ENCODE measurements at regions not wholly inside any gene's neighbourhood (a gene's known extent, or its start where the extent isn't known, plus 50 kb on each side); places are given as distances from the start of the nearest gene placed in this dataset.

DNA sequence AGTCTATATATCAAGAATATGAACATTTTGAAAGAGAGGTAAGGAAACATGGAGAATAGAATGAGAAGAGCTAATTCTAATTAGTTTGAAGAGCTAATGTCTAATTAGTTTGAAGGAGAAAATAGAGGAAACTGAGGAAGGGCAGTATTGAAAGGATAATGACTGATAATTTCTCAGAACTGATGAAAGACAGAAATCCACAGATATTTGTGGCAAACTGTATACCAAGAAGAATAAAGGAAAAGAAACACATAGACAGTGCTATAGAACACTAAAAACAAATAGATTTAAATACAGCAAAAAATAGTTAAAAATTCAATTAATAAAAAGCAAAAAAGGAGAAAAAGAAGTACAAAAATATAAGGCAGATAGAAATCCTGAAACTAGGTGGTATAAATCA lies 354.4 kb downstream of the QKI start:
- no peak overlapping the region for H3K4me3 ChIP-seq (ENCODE audit: low read length)
- H3K9me3 ChIP-seq (ENCODE audit: control insufficient read depth, low read depth, low read length): no peaks in the 10 kb centered on the region
- no peaks in the 10 kb centered on the region for H3K4me1 ChIP-seq (ENCODE audit: control insufficient read depth, insufficient read depth, low read length)
- no peak overlapping the region for H3K27ac ChIP-seq (ENCODE audit: low read length)
- H3K27me3 ChIP-seq (ENCODE audit: control insufficient read depth, insufficient read depth, low read length): no peaks in the 10 kb centered on the region
- no peaks in the 10 kb centered on the region for H3K36me3 ChIP-seq (ENCODE audit: control insufficient read depth, insufficient read depth, low read length)
- DNase-seq: no peak

DNA sequence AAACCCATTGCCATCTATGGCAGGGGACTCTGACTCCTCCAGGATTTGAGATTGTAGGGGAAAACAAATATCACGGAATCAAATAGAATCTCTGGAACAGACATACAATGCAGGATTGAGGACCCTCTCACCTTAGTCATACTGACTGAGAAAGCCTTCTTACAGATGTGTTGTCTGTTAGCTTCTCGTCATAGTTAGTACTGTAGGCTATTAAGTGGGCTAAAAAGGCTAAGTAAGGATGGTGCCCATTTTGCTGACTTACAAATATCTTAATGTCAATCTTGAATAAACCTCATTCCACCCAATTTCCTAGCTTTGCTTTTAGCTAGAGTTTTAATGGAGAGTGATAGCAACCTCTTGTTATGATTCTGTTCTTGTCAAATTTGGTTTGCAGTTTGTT lies 352.4 kb downstream of the QKI start:
- no CpG with 5 or more reads among the region's 2 CpGs for WGBS (ENCODE audit: insufficient coverage, low lambda C conversion rate)
- Histone ChIP-seq H3K36me3 (ENCODE audit: control insufficient read depth, insufficient read depth, low read length) (no peaks in the 10 kb centered on the region), H3K9me3 (ENCODE audit: control insufficient read depth, low read depth, low read length) (no peaks in the 10 kb centered on the region), H3K27ac (ENCODE audit: low read length) (no peak overlapping the region), H3K27me3 (ENCODE audit: control insufficient read depth, insufficient read depth, low read length) (no peaks in the 10 kb centered on the region), H3K4me3 (ENCODE audit: low read length) (no peak overlapping the region), H3K4me1 (ENCODE audit: control insufficient read depth, insufficient read depth, low read length) (no peaks in the 10 kb centered on the region)
- no peak for DNase-seq

DNA sequence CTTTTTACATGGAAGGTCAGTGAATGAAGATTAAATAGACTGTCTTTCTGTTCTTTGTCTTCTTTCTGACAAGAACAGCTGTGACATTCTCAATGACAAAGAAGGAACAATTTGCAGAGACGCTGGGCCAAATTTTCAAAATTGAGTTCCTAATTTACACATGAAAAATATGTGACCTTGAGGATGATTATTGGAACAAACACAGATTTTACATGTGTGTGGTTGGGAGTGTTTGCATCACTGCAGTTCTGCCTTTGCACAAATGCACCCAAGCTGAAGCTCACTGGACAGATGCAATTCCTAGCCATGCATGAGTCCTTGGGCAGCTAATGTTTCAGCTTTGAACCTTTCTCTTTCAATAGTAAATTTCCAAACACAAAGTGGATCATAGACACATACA lies 350.8 kb downstream of the QKI start:
- Histone ChIP-seq H3K36me3 (ENCODE audit: control insufficient read depth, insufficient read depth, low read length) (no peaks in the 10 kb centered on the region), H3K27ac (ENCODE audit: low read length) (no peak overlapping the region), H3K27me3 (ENCODE audit: control insufficient read depth, insufficient read depth, low read length) (no peaks in the 10 kb centered on the region), H3K4me3 (ENCODE audit: low read length) (no peak overlapping the region), H3K9me3 (ENCODE audit: control insufficient read depth, low read depth, low read length) (no peaks in the 10 kb centered on the region), H3K4me1 (ENCODE audit: control insufficient read depth, insufficient read depth, low read length) (no peaks in the 10 kb centered on the region)
- no peak for DNase-seq
- WGBS (ENCODE audit: insufficient coverage, low lambda C conversion rate): 100% methylated on average over 1 of the region's 1 CpG

DNA sequence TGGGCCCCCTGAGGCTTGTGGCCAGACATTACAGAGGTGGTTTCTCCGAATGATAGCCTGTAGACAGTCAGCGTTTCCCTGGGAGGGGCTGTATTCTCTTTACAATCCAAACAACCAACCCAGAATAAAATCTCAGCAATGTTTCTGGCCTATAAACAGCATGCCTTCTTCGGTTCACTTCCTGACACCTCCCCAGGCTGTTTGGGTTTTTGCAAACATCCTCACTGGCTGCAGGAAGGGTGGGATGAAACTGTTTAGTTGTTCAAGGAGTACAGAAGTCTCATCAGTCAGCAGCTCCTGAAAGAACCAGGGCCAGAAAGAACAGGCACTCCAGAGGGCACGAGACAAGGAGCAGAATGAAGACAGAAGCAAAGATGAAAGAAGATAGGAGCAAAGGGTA lies 350.0 kb downstream of the QKI start:
- WGBS (ENCODE audit: insufficient coverage, low lambda C conversion rate): 86% methylated on average over 1 of the region's 4 CpGs
- no peak for DNase-seq
- Histone ChIP-seq H3K4me3 (ENCODE audit: low read length) (no peak overlapping the region), H3K27me3 (ENCODE audit: control insufficient read depth, insufficient read depth, low read length) (no peaks in the 10 kb centered on the region), H3K4me1 (ENCODE audit: control insufficient read depth, insufficient read depth, low read length) (no peaks in the 10 kb centered on the region), H3K36me3 (ENCODE audit: control insufficient read depth, insufficient read depth, low read length) (no peaks in the 10 kb centered on the region), H3K27ac (ENCODE audit: low read length) (no peak overlapping the region), H3K9me3 (ENCODE audit: control insufficient read depth, low read depth, low read length) (no peaks in the 10 kb centered on the region)

- Histone ChIP-seq H3K36me3 (ENCODE audit: control insufficient read depth, insufficient read depth, low read length) (no peaks in the 10 kb centered on the region), H3K4me1 (ENCODE audit: control insufficient read depth, insufficient read depth, low read length) (no peaks in the 10 kb centered on the region), H3K27me3 (ENCODE audit: control insufficient read depth, insufficient read depth, low read length) (no peaks in the 10 kb centered on the region), H3K9me3 (ENCODE audit: control insufficient read depth, low read depth, low read length) (no peaks in the 10 kb centered on the region), H3K27ac (ENCODE audit: low read length) (no peak overlapping the region), H3K4me3 (ENCODE audit: low read length) (no peak overlapping the region)
- no CpG with 5 or more reads among the region's 3 CpGs for WGBS (ENCODE audit: insufficient coverage, low lambda C conversion rate)
- no peak for DNase-seq
Measured at GRCh38 chr6:163761481-163761880, 347.0 kb downstream of the QKI start.

- no peak for DNase-seq
- H3K4me3 ChIP-seq (ENCODE audit: low read length): no peak overlapping the region
Measured at GRCh38 chr6:163760860-163761259, 346.3 kb downstream of the QKI start.

GRCh38 chr6:163759542-163759941 lies 345.0 kb downstream of the QKI start:
- Histone ChIP-seq H3K27me3 (ENCODE audit: control insufficient read depth, insufficient read depth, low read length) (no peaks in the 10 kb centered on the region), H3K4me3 (ENCODE audit: low read length) (no peak overlapping the region), H3K27ac (ENCODE audit: low read length) (no peak overlapping the region), H3K9me3 (ENCODE audit: control insufficient read depth, low read depth, low read length) (no peaks in the 10 kb centered on the region), H3K4me1 (ENCODE audit: control insufficient read depth, insufficient read depth, low read length) (no peaks in the 10 kb centered on the region), H3K36me3 (ENCODE audit: control insufficient read depth, insufficient read depth, low read length) (no peaks in the 10 kb centered on the region)
- no peak for DNase-seq
- no CpG with 5 or more reads among the region's 5 CpGs for WGBS (ENCODE audit: insufficient coverage, low lambda C conversion rate)

More at GRCh38 chr6:163760860-163761259, 346.3 kb downstream of the QKI start:
- WGBS (ENCODE audit: insufficient coverage, low lambda C conversion rate): 62% methylated on average over 2 of the region's 3 CpGs
- Histone ChIP-seq H3K27me3 (ENCODE audit: control insufficient read depth, insufficient read depth, low read length) (no peaks in the 10 kb centered on the region), H3K36me3 (ENCODE audit: control insufficient read depth, insufficient read depth, low read length) (no peaks in the 10 kb centered on the region), H3K4me1 (ENCODE audit: control insufficient read depth, insufficient read depth, low read length) (no peaks in the 10 kb centered on the region), H3K9me3 (ENCODE audit: control insufficient read depth, low read depth, low read length) (no peaks in the 10 kb centered on the region), H3K27ac (ENCODE audit: low read length) (no peak overlapping the region)

DNA sequence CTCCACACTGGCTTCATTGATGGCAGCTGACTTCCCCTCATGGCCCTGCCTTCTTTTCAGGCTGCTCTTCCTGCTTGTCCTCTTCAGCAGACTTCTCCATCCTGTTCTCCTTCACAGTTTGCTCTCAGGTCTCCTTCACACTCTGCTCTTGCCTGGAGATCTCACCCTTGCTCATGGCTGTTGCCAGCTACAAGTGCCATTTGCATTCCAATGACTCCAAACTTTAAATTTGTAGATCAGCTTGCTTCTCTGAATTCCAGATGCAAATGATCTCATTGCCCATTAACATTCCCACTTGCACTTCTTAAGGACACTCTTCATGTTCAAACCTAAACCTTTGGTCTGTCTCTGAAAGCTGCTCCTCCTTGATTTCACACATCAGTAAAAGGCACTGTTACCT lies 343.0 kb downstream of the QKI start:
- no peaks in the 10 kb centered on the region for H3K9me3 ChIP-seq (ENCODE audit: control insufficient read depth, low read depth, low read length)
- H3K4me3 ChIP-seq (ENCODE audit: low read length): no peak overlapping the region
- no peaks in the 10 kb centered on the region for H3K36me3 ChIP-seq (ENCODE audit: control insufficient read depth, insufficient read depth, low read length)
- no peak for DNase-seq
- no peak overlapping the region for H3K27ac ChIP-seq (ENCODE audit: low read length)
- no peaks in the 10 kb centered on the region for H3K27me3 ChIP-seq (ENCODE audit: control insufficient read depth, insufficient read depth, low read length)
- no peaks in the 10 kb centered on the region for H3K4me1 ChIP-seq (ENCODE audit: control insufficient read depth, insufficient read depth, low read length)

- H3K27me3 ChIP-seq (ENCODE audit: control insufficient read depth, insufficient read depth, low read length): no peaks in the 10 kb centered on the region
- no peaks in the 10 kb centered on the region for H3K4me1 ChIP-seq (ENCODE audit: control insufficient read depth, insufficient read depth, low read length)
- no peaks in the 10 kb centered on the region for H3K36me3 ChIP-seq (ENCODE audit: control insufficient read depth, insufficient read depth, low read length)
- peaks cover 3% of the 10 kb centered on the region for H3K9me3 ChIP-seq (ENCODE audit: control insufficient read depth, low read depth, low read length)
- no peak for DNase-seq
- H3K27ac ChIP-seq (ENCODE audit: low read length): no peak overlapping the region
- H3K4me3 ChIP-seq (ENCODE audit: low read length): no peak overlapping the region
- 88% methylated on average over 1 of the region's 4 CpGs for WGBS (ENCODE audit: insufficient coverage, low lambda C conversion rate)
Measured at GRCh38 chr6:163756079-163756478, 341.6 kb downstream of the QKI start.

- H3K36me3 ChIP-seq (ENCODE audit: control insufficient read depth, insufficient read depth, low read length): no peaks in the 10 kb centered on the region
- no peaks in the 10 kb centered on the region for H3K4me1 ChIP-seq (ENCODE audit: control insufficient read depth, insufficient read depth, low read length)
- H3K27me3 ChIP-seq (ENCODE audit: control insufficient read depth, insufficient read depth, low read length): no peaks in the 10 kb centered on the region
- no peak overlapping the region for H3K4me3 ChIP-seq (ENCODE audit: low read length)
- peaks cover 3% of the 10 kb centered on the region for H3K9me3 ChIP-seq (ENCODE audit: control insufficient read depth, low read depth, low read length)
- DNase-seq: no peak
- WGBS (ENCODE audit: insufficient coverage, low lambda C conversion rate): 100% methylated on average over 1 of the region's 5 CpGs
- no peak overlapping the region for H3K27ac ChIP-seq (ENCODE audit: low read length)
Measured at GRCh38 chr6:163754866-163755265, 340.3 kb downstream of the QKI start.

DNA sequence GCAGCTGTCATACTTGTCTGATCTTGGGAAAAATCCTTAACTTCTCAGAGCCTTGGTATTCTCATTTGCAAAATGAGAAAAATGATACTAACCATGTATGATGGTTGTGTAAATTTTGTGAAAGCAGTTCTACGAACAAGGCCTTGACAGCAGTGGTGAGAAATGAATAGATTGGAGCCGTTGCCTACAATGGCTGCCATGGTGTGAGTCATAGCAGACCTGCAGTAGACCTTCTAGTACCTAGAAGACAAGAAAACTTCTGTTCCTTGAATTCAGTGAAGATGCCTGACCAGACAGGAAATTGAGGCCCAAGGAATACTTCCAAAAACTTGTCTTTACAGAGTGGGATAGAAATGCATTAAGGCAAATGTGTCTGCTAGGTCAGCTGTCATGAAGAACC lies 338.9 kb downstream of the QKI start:
- peaks cover 3% of the 10 kb centered on the region for H3K9me3 ChIP-seq (ENCODE audit: control insufficient read depth, low read depth, low read length)
- H3K4me3 ChIP-seq (ENCODE audit: low read length): no peak overlapping the region
- H3K27ac ChIP-seq (ENCODE audit: low read length): no peak overlapping the region
- no peaks in the 10 kb centered on the region for H3K36me3 ChIP-seq (ENCODE audit: control insufficient read depth, insufficient read depth, low read length)
- no CpG with 5 or more reads among the region's 2 CpGs for WGBS (ENCODE audit: insufficient coverage, low lambda C conversion rate)
- H3K4me1 ChIP-seq (ENCODE audit: control insufficient read depth, insufficient read depth, low read length): no peaks in the 10 kb centered on the region
- H3K27me3 ChIP-seq (ENCODE audit: control insufficient read depth, insufficient read depth, low read length): no peaks in the 10 kb centered on the region
- DNase-seq: no peak
